Stimulated activated CD4-positive, alpha-beta T cell treated with anti-CD3 and anti-CD28 coated beads, Interleukin-1b, Interleukin-23, amount 100 ng/mL, for 48 hours (primary cell): ENCODE measurements at regions not wholly inside any gene's neighbourhood (a gene's known extent, or its start where the extent isn't known, plus 50 kb on each side); places are given as distances from the start of the nearest gene placed in this dataset.
"Not testable (repeated sequence)": the region's sequence is repeated elsewhere in the genome, so short reads cannot be mapped to it uniquely, and the experiment has no call there.

Source experiments
- DNase-seq: peaks from one replicate; pipeline ENCODE4 v3.0.0-alpha.2; 2020

- no peak for DNase-seq
Observed at GRCh38 chr3:20904671-20905070, 718.7 kb upstream of the SGO1 start.

GRCh38 chr3:20898962-20899361, 713.0 kb upstream of the SGO1 start:
- DNase-seq, result no peak

GRCh38 chr3:20890111-20890519, 704.1 kb upstream of the SGO1 start:
- DNase-seq, result no peak

GRCh38 chr3:20878691-20879090, 692.7 kb upstream of the SGO1 start:
- no peak for DNase-seq

GRCh38 chr3:20873235-20873634, 687.2 kb upstream of the SGO1 start:
- DNase-seq, result no peak

DNA sequence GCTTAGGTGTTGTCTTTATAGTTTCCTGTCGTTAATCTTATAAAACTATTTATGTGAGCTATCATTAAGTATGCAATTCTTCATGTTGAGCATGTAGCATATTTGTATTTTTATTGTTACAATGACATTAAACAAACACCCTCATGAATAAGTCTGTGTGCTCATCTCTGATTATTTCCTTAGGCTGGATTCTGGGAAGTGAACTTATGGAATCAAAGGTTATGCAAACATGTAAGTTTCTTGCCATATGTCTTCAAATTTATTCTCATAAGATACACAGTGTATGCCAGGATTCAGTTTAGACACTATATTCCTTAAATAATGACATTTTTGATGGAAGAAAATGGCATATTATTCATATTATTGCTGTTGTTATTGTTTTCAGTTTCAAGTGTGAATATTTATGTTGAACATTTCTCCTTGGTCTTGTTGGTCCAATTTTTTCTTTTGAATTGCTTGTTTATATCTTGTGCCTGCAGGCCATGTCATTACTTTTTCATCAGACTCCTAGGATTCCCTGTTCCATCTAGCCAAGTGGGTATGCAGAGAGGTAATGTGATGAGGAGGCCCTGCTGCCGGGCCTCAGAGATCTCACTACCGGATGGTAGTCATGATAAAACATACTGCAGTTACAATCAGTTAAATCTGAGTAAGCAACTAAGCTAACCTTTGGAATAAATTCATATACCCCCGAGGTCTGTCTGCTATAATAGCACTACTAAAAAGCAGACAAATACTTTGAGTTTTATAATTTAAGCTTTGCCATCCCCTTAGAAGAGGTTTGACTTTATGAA, 684.3 kb upstream of the SGO1 start:
- no peak for DNase-seq

- DNase-seq, result no peak
Observed at GRCh38 chr3:20865803-20866202, 679.8 kb upstream of the SGO1 start.

- no peak for DNase-seq
Observed at GRCh38 chr3:20861454-20861853, 675.4 kb upstream of the SGO1 start.

- DNase-seq, result no peak
Observed at GRCh38 chr3:20857636-20858035, 671.6 kb upstream of the SGO1 start.

DNA sequence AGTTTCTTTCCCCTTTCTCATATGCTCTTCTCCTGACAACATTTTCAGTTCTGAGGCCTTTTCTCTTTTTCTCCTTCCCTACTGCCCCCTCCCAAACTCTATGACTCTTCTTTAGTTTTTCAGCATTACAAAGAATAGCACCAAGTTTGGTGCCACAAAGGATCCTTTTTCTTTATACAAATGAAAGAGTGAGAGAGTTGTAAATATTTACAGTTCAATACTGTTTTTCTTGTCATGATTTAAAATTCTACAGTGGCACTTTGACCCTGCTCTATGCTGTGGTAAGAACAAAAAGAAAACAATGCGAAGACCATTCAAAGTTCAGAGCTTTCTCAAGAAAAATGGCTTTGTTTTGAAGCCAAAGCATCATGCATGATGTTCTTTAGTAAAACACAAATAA, 667.9 kb upstream of the SGO1 start:
- DNase-seq, result no peak

DNA sequence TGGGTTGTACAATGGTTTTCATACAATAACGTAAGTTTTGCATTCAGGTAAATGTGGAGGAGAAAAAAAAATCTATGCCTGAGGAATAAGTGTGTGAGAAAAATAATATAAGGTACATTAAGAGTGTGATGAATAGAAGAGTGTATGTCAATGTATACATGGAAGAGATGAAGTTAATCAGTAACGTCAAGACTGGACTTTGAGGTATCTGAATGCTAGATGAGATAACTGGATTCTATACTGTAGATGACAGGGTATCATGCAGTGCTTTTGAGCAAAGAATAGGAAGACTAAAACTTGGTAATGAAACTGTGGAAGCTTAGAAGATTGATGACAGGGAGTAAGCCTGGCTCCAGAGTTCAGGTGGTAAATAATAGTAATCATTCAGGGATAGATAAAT, 666.7 kb upstream of the SGO1 start:
- no peak for DNase-seq

DNA sequence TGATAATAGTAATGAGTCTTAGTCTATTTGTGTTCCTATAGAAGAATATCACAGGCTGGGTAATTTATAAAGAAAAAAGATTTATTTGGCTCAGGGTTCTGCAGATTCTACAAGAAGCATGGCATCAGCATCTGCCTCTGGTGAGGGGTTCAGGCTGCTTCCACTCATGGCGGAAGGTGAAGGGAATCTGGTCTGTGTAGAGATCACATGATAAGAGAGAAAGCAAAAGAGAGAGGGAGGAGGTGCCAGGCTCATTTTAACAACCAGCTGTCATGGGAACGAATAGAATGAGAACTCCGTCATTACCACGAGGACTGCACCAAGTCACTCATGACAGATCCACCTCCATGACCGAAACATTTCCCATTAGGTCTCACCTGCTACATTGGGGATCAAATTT, 664.0 kb upstream of the SGO1 start:
- DNase-seq, result no peak

DNA sequence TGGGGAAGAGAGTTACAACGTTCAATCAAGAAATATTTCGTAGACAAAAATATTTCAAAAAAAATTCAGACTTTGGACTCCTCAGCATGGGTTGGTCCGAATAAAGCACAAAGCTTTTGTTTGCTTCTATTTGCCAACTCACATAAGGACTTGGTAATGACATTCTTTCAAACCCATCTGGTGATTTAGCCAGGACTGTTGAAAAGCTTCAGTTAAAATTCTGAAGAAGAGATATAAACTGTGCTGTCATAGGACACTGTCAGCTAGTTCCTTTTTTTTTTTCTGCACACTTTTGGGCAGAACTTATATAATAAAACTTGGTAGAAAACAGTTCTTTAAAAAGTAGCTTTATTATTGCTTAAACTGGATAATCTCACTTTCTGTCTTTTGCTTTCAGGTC, 660.8 kb upstream of the SGO1 start:
- no peak for DNase-seq

GRCh38 chr3:20846066-20846465, 660.1 kb upstream of the SGO1 start:
- no peak for DNase-seq

- no peak for DNase-seq
Observed at GRCh38 chr3:20844851-20845250, 658.8 kb upstream of the SGO1 start.

GRCh38 chr3:20842594-20843436, 656.8 kb upstream of the SGO1 start:
- no peak for DNase-seq

DNA sequence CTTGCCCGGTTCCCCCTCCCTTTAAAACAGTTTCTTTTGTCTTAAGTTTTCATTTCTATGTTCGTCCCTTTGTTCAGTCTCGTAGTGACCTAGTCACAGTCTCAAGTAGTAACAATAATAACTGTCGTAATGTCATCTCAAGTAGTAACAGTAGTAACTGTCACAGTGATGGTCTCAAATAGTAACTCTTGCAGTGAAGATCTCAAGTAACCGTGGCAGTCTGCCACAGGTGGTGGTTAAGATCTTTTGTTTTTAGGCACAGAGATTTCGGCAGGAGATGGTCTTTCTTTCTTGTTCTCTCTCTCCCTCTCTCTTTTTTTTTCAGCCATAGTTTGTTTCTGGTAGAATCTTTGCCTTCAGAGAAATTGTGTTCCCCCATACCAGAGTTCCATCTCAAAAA, 656.0 kb upstream of the SGO1 start:
- no peak for DNase-seq

- no peak for DNase-seq
Observed at GRCh38 chr3:20837676-20838302, 651.8 kb upstream of the SGO1 start.

- DNase-seq, result no peak
Observed at GRCh38 chr3:20836801-20837200, 650.8 kb upstream of the SGO1 start.

GRCh38 chr3:20832963-20833362, 647.0 kb upstream of the SGO1 start:
- DNase-seq, result no peak

GRCh38 chr3:20822251-20822650, 636.2 kb upstream of the SGO1 start:
- no peak for DNase-seq

DNA sequence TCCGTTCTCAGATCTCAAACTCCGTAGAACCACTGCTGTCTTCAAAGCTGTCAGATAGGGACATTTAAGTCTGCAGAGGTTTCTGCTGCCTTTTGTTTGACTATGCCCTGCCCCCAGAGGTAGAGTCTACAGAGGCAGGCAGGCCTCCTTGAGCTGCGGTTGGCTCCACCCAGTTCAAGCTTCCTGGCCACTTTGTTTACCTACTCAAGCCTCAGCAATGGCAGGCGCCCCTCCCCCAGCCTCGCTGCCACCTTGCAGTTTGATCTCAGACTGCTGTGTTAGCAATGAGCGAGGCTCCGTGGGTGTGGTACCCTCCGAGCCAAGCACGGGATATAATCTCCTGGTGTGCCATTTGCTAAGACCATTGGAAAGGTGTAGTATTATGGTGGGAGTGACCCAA, 634.9 kb upstream of the SGO1 start:
- DNase-seq, result not testable (repeated sequence)

DNA sequence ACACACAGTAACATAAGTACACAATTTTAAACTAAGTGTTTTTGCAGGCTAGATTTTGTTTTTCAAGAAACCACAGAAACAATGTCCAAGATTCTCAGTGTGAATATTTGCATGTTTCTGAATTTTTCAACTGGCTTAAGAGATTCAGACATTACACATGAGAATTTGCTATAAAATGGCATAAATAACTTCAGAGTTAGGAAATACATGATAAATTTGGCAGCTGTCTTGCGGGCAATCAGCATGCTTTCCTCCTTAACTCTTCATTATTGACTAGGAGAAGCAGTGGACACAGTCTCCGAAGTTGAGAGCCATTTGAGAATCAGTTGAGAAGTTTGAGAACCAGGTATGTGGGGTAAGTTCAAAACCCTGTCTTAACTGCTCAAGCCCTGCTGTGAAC, 625.6 kb upstream of the SGO1 start:
- no peak for DNase-seq

DNA sequence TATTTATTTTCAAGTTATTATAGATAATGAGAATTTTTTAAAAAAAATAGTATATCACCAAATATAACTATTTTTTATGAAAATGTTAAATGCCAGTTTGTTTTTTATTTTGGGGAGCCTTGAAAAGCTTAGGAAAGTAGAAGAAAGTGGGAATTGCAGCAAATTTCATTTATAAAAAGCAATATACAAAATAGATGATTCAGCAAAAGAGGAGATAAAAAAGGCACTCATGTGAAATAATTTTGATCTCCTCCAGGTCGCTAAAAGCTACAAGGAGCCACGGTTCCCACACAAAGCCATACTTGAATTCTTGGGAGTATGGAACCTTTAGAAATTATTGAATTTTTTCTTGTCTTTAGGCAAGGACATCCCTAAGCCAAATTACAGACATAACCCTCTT, 625.0 kb upstream of the SGO1 start:
- DNase-seq, result no peak
